T-cell (primary cell): ENCODE measurements at regions not wholly inside any gene's neighbourhood (a gene's known extent, or its start where the extent isn't known, plus 50 kb on each side); places are given as distances from the start of the nearest gene placed in this dataset.

ENCODE experiments used
- ATAC-seq, 4 experiments: fragments of 200-7000 bp in 3 of 4; fragments of 150-1000 bp in 1 of 4; cut with Tn5 transposase; replicated peaks in 1 of 4; 1 replicate in 3 of 4; 2 replicates in 1 of 4; pipeline ENCODE4 v1.10.0; 2021; ENCODE audit warnings: moderate library complexity in 3 of 4, mild to moderate bottlenecking in 2 of 4, moderate number of reproducible peaks in 1 of 4
- CTCF ChIA-PET, 2 donors: fragments of 300-600 bp; sonication (Branson Sonifier 250); formaldehyde crosslinking; loops; one replicate each; lab custom pipeline; 2022; ENCODE audit warnings: antibody characterized with exemption in 2 of 2; lab: Charles Lee
- POLR2A ChIA-PET, 2 donors: fragments of 300-600 bp; sonication (Branson Sonifier 250); formaldehyde crosslinking; loops; one replicate each; lab custom pipeline; 2022; ENCODE audit warnings: antibody characterized with exemption in 2 of 2; lab: Charles Lee
- DNase-seq, 35 experiments: peaks; one replicate each; pipeline versions ENCODE4 v3.0.0 to v3.0.0-alpha.2; 2013 to 2023
- H3K27ac ChIP-seq: one replicate; pipeline ENCODE4 v1.5.1; 2013; ENCODE audit warnings: low read length
- H3K27me3 ChIP-seq, 2 experiments: replicated peaks in 1 of 2; 1 replicate in 1 of 2; 2 replicates in 1 of 2; pipeline versions ENCODE4 v1.6.1 to v1.7.0; 2013; ENCODE audit warnings: low read length in 1 of 2, mixed read lengths in 1 of 2; ENCODE audit not compliant: control insufficient read depth in 2 of 2, insufficient read depth in 2 of 2; ENCODE audit errors: extremely low read depth in 1 of 2
- H3K36me3 ChIP-seq, 2 donors: 1 replicate in 1 of 2; 2 replicates in 1 of 2; pipeline versions ENCODE4 v1.6.1 to v1.7.0; 2013; ENCODE audit warnings: low read length in 1 of 2; ENCODE audit not compliant: control insufficient read depth in 2 of 2, insufficient read depth in 1 of 2; ENCODE audit errors: extremely low read depth in 1 of 2
- H3K4me1 ChIP-seq, 2 experiments: 1 replicate in 1 of 2; 2 replicates in 1 of 2; pipeline versions ENCODE4 v1.6.1 to v1.7.0; 2013; ENCODE audit warnings: low read length in 2 of 2, mixed read lengths in 1 of 2; ENCODE audit not compliant: insufficient read depth in 2 of 2, control insufficient read depth in 1 of 2; ENCODE audit errors: extremely low read depth in 1 of 2
- H3K4me3 ChIP-seq, 2 donors: 1 replicate in 1 of 2; 2 replicates in 1 of 2; pipeline versions ENCODE4 v1.5.1 to v1.7.0; 2013; ENCODE audit warnings: mild to moderate bottlenecking in 2 of 2, low read length in 1 of 2, moderate library complexity in 1 of 2; ENCODE audit not compliant: control insufficient read depth in 1 of 2; ENCODE audit errors: extremely low read depth in 1 of 2
- H3K9me3 ChIP-seq: 2 replicates; pipeline ENCODE4 v1.7.0; 2013
- H3K27ac Mint-ChIP-seq, 2 donors: one replicate each; pipeline ENCODE4 v1.8.0; 2020 to 2021; ENCODE audit warnings: mild to moderate bottlenecking in 2 of 2, mixed read lengths in 2 of 2
- H3K27me3 Mint-ChIP-seq, 2 donors: one replicate each; pipeline ENCODE4 v1.8.0; 2021 to 2022; ENCODE audit warnings: mixed read lengths in 2 of 2
- H3K36me3 Mint-ChIP-seq: one replicate; pipeline ENCODE4 v1.8.0; 2021; ENCODE audit warnings: mixed read lengths
- H3K4me1 Mint-ChIP-seq, 3 donors: one replicate each; pipeline ENCODE4 v1.8.0; 2020 to 2022; ENCODE audit warnings: mixed read lengths in 3 of 3, mild to moderate bottlenecking in 1 of 3
- H3K4me3 Mint-ChIP-seq, 3 donors: one replicate each; pipeline ENCODE4 v1.8.0; 2020 to 2022; ENCODE audit warnings: mild to moderate bottlenecking in 3 of 3, mixed read lengths in 3 of 3, moderate library complexity in 3 of 3
- H3K9me3 Mint-ChIP-seq, 3 donors: one replicate each; pipeline ENCODE4 v1.8.0; 2020 to 2022; ENCODE audit warnings: mixed read lengths in 3 of 3
- WGBS: methylation state at CpG from one replicate; pipeline ENCODE4 v1.1.5; 2013; ENCODE audit warnings: missing lambda C conversion rate; ENCODE audit not compliant: insufficient coverage; 5-methylcytosine and 5-hydroxymethylcytosine counted together

- no peak overlapping the region for H3K4me3 ChIP-seq
- DNase-seq = no peak
- H3K36me3 ChIP-seq = no peaks in the 10 kb centered on the region
- Mint-ChIP-seq H3K27me3 (no peaks in the 10 kb centered on the region), H3K4me3 (no peak overlapping the region), H3K27ac (no peak overlapping the region), H3K4me1 (no peaks in the 10 kb centered on the region), H3K9me3 (peaks cover 2 to 7% (median 4%) of the 10 kb centered on the region in 3 donors), H3K36me3 (no peaks in the 10 kb centered on the region)
- ChIA-PET CTCF (no interaction called here), POLR2A (no interaction called here)
- no peaks in the 10 kb centered on the region for H3K4me1 ChIP-seq
- no CpG with 5 or more reads among the region's 1 CpG for WGBS
- H3K27me3 ChIP-seq = no peaks in the 10 kb centered on the region
- no peak for ATAC-seq
- H3K27ac ChIP-seq = no peak overlapping the region
- H3K9me3 ChIP-seq = no peaks in the 10 kb centered on the region
Measured at GRCh38 chr3:74921676-74922075, 307.2 kb upstream of the CNTN3 start.

GRCh38 chr3:74920721-74921350 lies 306.4 kb upstream of the CNTN3 start:
- ChIA-PET POLR2A (no interaction called here), CTCF (no interaction called here)

GRCh38 chr3:74916696-74917095 lies 302.2 kb upstream of the CNTN3 start:
- 86% methylated on average over 1 of the region's 5 CpGs for whole genome bisulfite sequencing
- H3K36me3 ChIP-seq = no peaks in the 10 kb centered on the region
- ChIA-PET CTCF (no interaction called here), POLR2A (no interaction called here)
- Mint-ChIP-seq H3K36me3 (no peaks in the 10 kb centered on the region), H3K4me3 (no peak overlapping the region), H3K27ac (no peak overlapping the region), H3K27me3 (no peaks in the 10 kb centered on the region), H3K9me3 (peaks cover 0 to 12% (median 3%) of the 10 kb centered on the region in 3 donors), H3K4me1 (no peaks in the 10 kb centered on the region)
- no peaks in the 10 kb centered on the region for H3K27me3 ChIP-seq
- H3K27ac ChIP-seq = no peak overlapping the region
- no peaks in the 10 kb centered on the region for H3K9me3 ChIP-seq
- no peak overlapping the region for H3K4me3 ChIP-seq
- DNase-seq (no peak), ATAC-seq (no peak)
- no peaks in the 10 kb centered on the region for H3K4me1 ChIP-seq

More at GRCh38 chr3:74920721-74921350, 306.4 kb upstream of the CNTN3 start:
- H3K27me3 Mint-ChIP-seq = no peaks in the 10 kb centered on the region
- 50% methylated on average over 1 of the region's 4 CpGs for WGBS
- no peaks in the 10 kb centered on the region for H3K36me3 Mint-ChIP-seq
- Histone ChIP-seq H3K9me3 (no peaks in the 10 kb centered on the region), H3K27me3 (no peaks in the 10 kb centered on the region), H3K27ac (no peak overlapping the region), H3K4me3 (no peak overlapping the region), H3K36me3 (no peaks in the 10 kb centered on the region), H3K4me1 (no peaks in the 10 kb centered on the region)
- no peaks in the 10 kb centered on the region for H3K4me1 Mint-ChIP-seq
- no peak for ATAC-seq
- no peak for DNase-seq
- no peak overlapping the region for H3K27ac Mint-ChIP-seq
- peaks cover under 1 to 9% (median 4%) of the 10 kb centered on the region in 3 donors for H3K9me3 Mint-ChIP-seq
- H3K4me3 Mint-ChIP-seq = no peak overlapping the region

GRCh38 chr3:74906181-74906580 lies 291.7 kb upstream of the CNTN3 start:
- H3K4me3 Mint-ChIP-seq = no peak overlapping the region
- Histone ChIP-seq H3K27ac (no peak overlapping the region), H3K4me1 (no peaks in the 10 kb centered on the region), H3K27me3 (no peaks in the 10 kb centered on the region), H3K4me3 (no peak overlapping the region), H3K9me3 (no peaks in the 10 kb centered on the region), H3K36me3 (no peaks in the 10 kb centered on the region)
- DNase-seq (no peak), ATAC-seq (no peak)
- ChIA-PET POLR2A (no interaction called here), CTCF (no interaction called here)
- no peaks in the 10 kb centered on the region for H3K4me1 Mint-ChIP-seq
- peaks cover 11 to 16% (median 15%) of the 10 kb centered on the region in 3 donors for H3K9me3 Mint-ChIP-seq
- no peaks in the 10 kb centered on the region for H3K36me3 Mint-ChIP-seq
- WGBS = no CpG with 5 or more reads among the region's 4 CpGs
- H3K27ac Mint-ChIP-seq = no peak overlapping the region
- H3K27me3 Mint-ChIP-seq = no peaks in the 10 kb centered on the region

- ChIA-PET POLR2A (no interaction called here), CTCF (no interaction called here)
- H3K4me1 Mint-ChIP-seq = no peaks in the 10 kb centered on the region
- no peak overlapping the region for H3K27ac ChIP-seq
- H3K27me3 ChIP-seq = no peaks in the 10 kb centered on the region
- H3K4me3 Mint-ChIP-seq = no peak overlapping the region
- ATAC-seq (no peak), DNase-seq (no peak)
- H3K36me3 Mint-ChIP-seq = no peaks in the 10 kb centered on the region
- no peaks in the 10 kb centered on the region for H3K4me1 ChIP-seq
- WGBS = 80% methylated on average over 1 of the region's 1 CpG
- no peaks in the 10 kb centered on the region for H3K36me3 ChIP-seq
- H3K9me3 Mint-ChIP-seq = peaks cover 11 to 18% (median 11%) of the 10 kb centered on the region in 3 donors
- H3K4me3 ChIP-seq = no peak overlapping the region
- H3K27me3 Mint-ChIP-seq = no peaks in the 10 kb centered on the region
- no peak overlapping the region for H3K27ac Mint-ChIP-seq
- no peaks in the 10 kb centered on the region for H3K9me3 ChIP-seq
Measured at GRCh38 chr3:74905478-74905877, 291.0 kb upstream of the CNTN3 start.

GRCh38 chr3:74904646-74905045 lies 290.2 kb upstream of the CNTN3 start:
- Mint-ChIP-seq H3K4me3 (no peak overlapping the region), H3K27ac (no peak overlapping the region), H3K9me3 (peaks cover 11 to 19% (median 11%) of the 10 kb centered on the region in 3 donors), H3K36me3 (no peaks in the 10 kb centered on the region), H3K27me3 (no peaks in the 10 kb centered on the region), H3K4me1 (no peaks in the 10 kb centered on the region)
- H3K27ac ChIP-seq = no peak overlapping the region
- H3K36me3 ChIP-seq = no peaks in the 10 kb centered on the region
- ChIA-PET CTCF (no interaction called here), POLR2A (no interaction called here)
- WGBS = no CpG with 5 or more reads among the region's 2 CpGs
- H3K27me3 ChIP-seq = no peaks in the 10 kb centered on the region
- H3K9me3 ChIP-seq = no peaks in the 10 kb centered on the region
- no peak overlapping the region for H3K4me3 ChIP-seq
- DNase-seq (no peak), ATAC-seq (no peak)
- no peaks in the 10 kb centered on the region for H3K4me1 ChIP-seq
